GM23248 (cell line): ENCODE measurements at regions not wholly inside any gene's neighbourhood (a gene's known extent, or its start where the extent isn't known, plus 50 kb on each side); places are given as distances from the start of the nearest gene placed in this dataset.

ENCODE experiments used
- DNase-seq: peaks from one replicate; pipeline ENCODE4 v3.0.0-alpha.2; 2015
- H2AFZ ChIP-seq: fragments of 200-600 bp; sonication (generic); 2 replicates; pipeline ENCODE4 v1.6.1; 2016; ENCODE audit warnings: antibody characterized with exemption
- H3F3A ChIP-seq: fragments of 200-600 bp; sonication (generic); 2 replicates; pipeline ENCODE4 v1.6.1; 2016; ENCODE audit warnings: mild to moderate bottlenecking, antibody characterized with exemption, mixed run types; ENCODE audit not compliant: insufficient read depth
- H3K27ac ChIP-seq: fragments of 200-600 bp; sonication (generic); 2 replicates; pipeline ENCODE4 v1.5.1; 2016; ENCODE audit warnings: mild to moderate bottlenecking
- H3K27me3 ChIP-seq: fragments of 200-600 bp; sonication (generic); replicated peaks from 2 replicates; pipeline ENCODE4 v1.6.1; 2016; ENCODE audit warnings: mild to moderate bottlenecking; ENCODE audit not compliant: insufficient read depth
- H3K36me3 ChIP-seq: fragments of 200-600 bp; sonication (generic); 2 replicates; pipeline ENCODE4 v1.6.1; 2016; ENCODE audit warnings: low read depth, mild to moderate bottlenecking
- H3K4me1 ChIP-seq: fragments of 200-600 bp; sonication (generic); 2 replicates; pipeline ENCODE4 v1.6.1; 2016; ENCODE audit warnings: mild to moderate bottlenecking; ENCODE audit not compliant: insufficient read depth
- H3K4me2 ChIP-seq: fragments of 200-600 bp; sonication (generic); one replicate; pipeline ENCODE4 v1.6.1; 2016; ENCODE audit warnings: mild to moderate bottlenecking; ENCODE audit not compliant: unreplicated experiment
- H3K4me3 ChIP-seq: fragments of 200-600 bp; sonication (generic); 2 replicates; pipeline ENCODE4 v1.5.1; 2016; ENCODE audit warnings: mild to moderate bottlenecking
- H3K79me2 ChIP-seq: fragments of 200-600 bp; sonication (generic); 2 replicates; pipeline ENCODE4 v1.6.1; 2016; ENCODE audit warnings: mild to moderate bottlenecking; ENCODE audit not compliant: insufficient read depth
- H3K9ac ChIP-seq: fragments of 200-600 bp; sonication (generic); 2 replicates; pipeline ENCODE4 v1.6.1; 2016; ENCODE audit warnings: mild to moderate bottlenecking
- H3K9me2 ChIP-seq: fragments of 200-600 bp; sonication (generic); 2 replicates; pipeline ENCODE4 v1.6.1; 2016; ENCODE audit warnings: mixed run types, mild to moderate bottlenecking, moderate library complexity; ENCODE audit not compliant: insufficient read depth
- H3K9me3 ChIP-seq: fragments of 200-600 bp; sonication (generic); one replicate; pipeline ENCODE4 v1.6.1; 2017; ENCODE audit warnings: low read depth
- H4K20me1 ChIP-seq: fragments of 200-600 bp; sonication (generic); 2 replicates; pipeline ENCODE4 v1.6.0; 2016; ENCODE audit not compliant: insufficient read depth
- EZH2 ChIP-seq: fragments of 200-600 bp; sonication (generic); IDR thresholded peaks from 2 replicates; pipeline ENCODE4 v1.6.1; 2018; ENCODE audit warnings: antibody characterized with exemption, mild to moderate bottlenecking; ENCODE audit not compliant: insufficient read depth, poor library complexity, severe bottlenecking
- EZH2phosphoT487 ChIP-seq: fragments of 200-600 bp; sonication (generic); IDR thresholded peaks from 2 replicates; pipeline ENCODE4 v1.6.1; 2018; ENCODE audit warnings: antibody characterized with exemption, moderate library complexity, mild to moderate bottlenecking, low read depth; ENCODE audit not compliant: insufficient read depth
- WGBS, 2 experiments: methylation state at CpG; one replicate each; pipeline ENCODE4 v1.1.6; 2015 to 2017; ENCODE audit warnings: low lambda C conversion rate in 2 of 2, low coverage in 1 of 2; ENCODE audit errors: missing lambda C conversion rate in 2 of 2; 5-methylcytosine and 5-hydroxymethylcytosine counted together
- in situ Hi-C: fragments of 300-500 bp; cut with MboI; formaldehyde crosslinking; loops from 2 replicates; pipeline ENCODE4 v1.15.0; 2020

- WGBS, 2 experiments: 76 to 86% methylated on average over 4 to 5 of the region's 5 CpGs
- Histone ChIP-seq H2AFZ (no peak overlapping the region), H3K79me2 (no peaks in the 10 kb centered on the region), H3K4me1 (peaks cover 32% of the 10 kb centered on the region), H3K9ac (peak overlapping the region; percentile 20; the same call in 1 of the 2 replicates), H3K4me3 (no peak overlapping the region), H3K36me3 (no peaks in the 10 kb centered on the region), H4K20me1 (no peaks in the 10 kb centered on the region), H3K27me3 (no peaks in the 10 kb centered on the region), H3F3A (peaks cover 23% of the 10 kb centered on the region), H3K27ac (peak overlapping the region; percentile 61; the same call in 1 of the 2 replicates), H3K9me2 (no peaks in the 10 kb centered on the region), H3K9me3 (no peaks in the 10 kb centered on the region), H3K4me2 (peak overlapping the region; percentile 29)
- DNase-seq: peak; percentile 9
- in situ Hi-C loops: no loop called here
- no peak for TF ChIP-seq EZH2phosphoT487
- no peak for TF ChIP-seq EZH2
These were observed 586.9 kb downstream of the CCDC171 start for GRCh38 chr9:16139774-16140173.

- H3K9ac ChIP-seq: no peak overlapping the region
- H3K27ac ChIP-seq: no peak overlapping the region
- H3K79me2 ChIP-seq: no peaks in the 10 kb centered on the region
- no peak for TF ChIP-seq EZH2
- TF ChIP-seq EZH2phosphoT487: no peak
- H3K9me3 ChIP-seq: no peaks in the 10 kb centered on the region
- H3K4me1 ChIP-seq: peaks cover 14% of the 10 kb centered on the region
- H3K9me2 ChIP-seq: no peaks in the 10 kb centered on the region
- no peak overlapping the region for H3K4me3 ChIP-seq
- H2AFZ ChIP-seq: no peak overlapping the region
- no peaks in the 10 kb centered on the region for H4K20me1 ChIP-seq
- no peak overlapping the region for H3K4me2 ChIP-seq
- in situ Hi-C loops: no loop called here
- DNase-seq: no peak
- peaks cover 13% of the 10 kb centered on the region; the same call in 1 of the 2 replicates for H3F3A ChIP-seq
- H3K36me3 ChIP-seq: no peaks in the 10 kb centered on the region
- WGBS, 2 experiments: 84 to 86% methylated on average over 7 of the region's 7 CpGs
- H3K27me3 ChIP-seq: no peaks in the 10 kb centered on the region
These were observed 590.5 kb downstream of the CCDC171 start for GRCh38 chr9:16143310-16143709.

GRCh38 chr9:16143947-16144890, 591.4 kb downstream of the CCDC171 start:
- Histone ChIP-seq H3K4me1 (peaks cover 6% of the 10 kb centered on the region), H3F3A (peaks cover 6% of the 10 kb centered on the region; the same call in 1 of the 2 replicates), H2AFZ (no peak overlapping the region), H3K27me3 (no peaks in the 10 kb centered on the region), H3K9me2 (no peaks in the 10 kb centered on the region), H3K27ac (no peak overlapping the region), H3K9me3 (no peaks in the 10 kb centered on the region), H3K4me3 (no peak overlapping the region), H3K4me2 (no peak overlapping the region), H3K9ac (no peak overlapping the region), H3K79me2 (no peaks in the 10 kb centered on the region), H3K36me3 (no peaks in the 10 kb centered on the region), H4K20me1 (no peaks in the 10 kb centered on the region)
- in situ Hi-C loops: no loop called here
- TF ChIP-seq EZH2phosphoT487 (no peak), EZH2 (no peak)
- WGBS, 2 experiments: 92 to 94% methylated on average over 13 of the region's 13 CpGs
- no peak for DNase-seq

GRCh38 chr9:16145196-16145950, 592.5 kb downstream of the CCDC171 start:
- Histone ChIP-seq H3K9ac (no peak overlapping the region), H4K20me1 (no peaks in the 10 kb centered on the region), H3K4me1 (no peaks in the 10 kb centered on the region), H3K4me3 (no peak overlapping the region), H3F3A (no peaks in the 10 kb centered on the region), H3K36me3 (no peaks in the 10 kb centered on the region), H2AFZ (no peak overlapping the region), H3K27me3 (no peaks in the 10 kb centered on the region), H3K4me2 (no peak overlapping the region), H3K79me2 (no peaks in the 10 kb centered on the region), H3K9me3 (no peaks in the 10 kb centered on the region), H3K9me2 (no peaks in the 10 kb centered on the region), H3K27ac (no peak overlapping the region)
- 90% methylated on average over 8 of the region's 8 CpGs for WGBS, 2 experiments
- DNase-seq: no peak
- TF ChIP-seq EZH2 (no peak), EZH2phosphoT487 (no peak)
- in situ Hi-C loops: no loop called here
